ENCODE measurements at regions not wholly inside any gene's neighbourhood (a gene's known extent, or its start where the extent isn't known, plus 50 kb on each side); places are given as distances from the start of the nearest gene placed in this dataset.
"Not testable (repeated sequence)": the region's sequence is repeated elsewhere in the genome, so short reads cannot be mapped to it uniquely, and the experiment has no call there.

DNA sequence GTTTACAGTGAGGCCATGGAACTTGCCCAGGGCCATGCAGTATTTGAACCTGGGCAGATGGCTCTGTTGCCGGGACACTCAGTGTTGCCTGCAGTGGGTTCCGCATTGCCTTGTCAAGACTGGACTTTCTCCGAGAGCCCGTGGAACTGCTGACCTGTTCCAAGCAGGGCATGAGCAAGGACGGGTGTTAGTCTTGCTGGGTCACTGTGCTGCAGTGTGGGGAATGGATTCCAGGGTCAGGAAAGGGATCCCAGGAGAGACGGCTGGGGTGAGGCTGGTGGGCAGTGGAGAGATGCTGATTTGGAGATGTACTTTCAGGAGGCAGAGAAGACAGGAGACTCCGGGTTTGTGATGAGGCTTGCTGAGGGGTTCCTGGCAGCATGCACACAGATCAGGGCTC is 348.7 kb upstream of the HS6ST1 start:
- H3K27ac ChIP-seq, result no peak overlapping the region
- H3K36me3 ChIP-seq, result no peaks in the 10 kb centered on the region
- H3K4me1 ChIP-seq, result no peaks in the 10 kb centered on the region
- no peaks in the 10 kb centered on the region for H3K9me3 ChIP-seq
- H3K4me3 ChIP-seq, result no peak overlapping the region
- in situ Hi-C loops (cut with MboI; ENCODE audit: low sequenced_read_pairs in 4 of 4) (no loop called here), intact Hi-C loops (cut with DNase I; ENCODE audit: low total_unique reads) (no loop called here)
- DNase-seq, result no peak
- no peaks in the 10 kb centered on the region for H3K27me3 ChIP-seq
- TF ChIP-seq, protein P1, sequence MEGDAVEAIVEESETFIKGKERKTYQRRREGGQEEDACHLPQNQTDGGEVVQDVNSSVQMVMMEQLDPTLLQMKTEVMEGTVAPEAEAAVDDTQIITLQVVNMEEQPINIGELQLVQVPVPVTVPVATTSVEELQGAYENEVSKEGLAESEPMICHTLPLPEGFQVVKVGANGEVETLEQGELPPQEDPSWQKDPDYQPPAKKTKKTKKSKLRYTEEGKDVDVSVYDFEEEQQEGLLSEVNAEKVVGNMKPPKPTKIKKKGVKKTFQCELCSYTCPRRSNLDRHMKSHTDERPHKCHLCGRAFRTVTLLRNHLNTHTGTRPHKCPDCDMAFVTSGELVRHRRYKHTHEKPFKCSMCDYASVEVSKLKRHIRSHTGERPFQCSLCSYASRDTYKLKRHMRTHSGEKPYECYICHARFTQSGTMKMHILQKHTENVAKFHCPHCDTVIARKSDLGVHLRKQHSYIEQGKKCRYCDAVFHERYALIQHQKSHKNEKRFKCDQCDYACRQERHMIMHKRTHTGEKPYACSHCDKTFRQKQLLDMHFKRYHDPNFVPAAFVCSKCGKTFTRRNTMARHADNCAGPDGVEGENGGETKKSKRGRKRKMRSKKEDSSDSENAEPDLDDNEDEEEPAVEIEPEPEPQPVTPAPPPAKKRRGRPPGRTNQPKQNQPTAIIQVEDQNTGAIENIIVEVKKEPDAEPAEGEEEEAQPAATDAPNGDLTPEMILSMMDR (IDR thresholded peaks at IDR 0.05 in 4 of 5, conservative IDR thresholded peaks at IDR 0.05 in 1 of 5), result no peak
- TF ChIP-seq POLR2A (IDR thresholded peaks at IDR 0.05), result no peak
- ATAC-seq, result no peak

DNA sequence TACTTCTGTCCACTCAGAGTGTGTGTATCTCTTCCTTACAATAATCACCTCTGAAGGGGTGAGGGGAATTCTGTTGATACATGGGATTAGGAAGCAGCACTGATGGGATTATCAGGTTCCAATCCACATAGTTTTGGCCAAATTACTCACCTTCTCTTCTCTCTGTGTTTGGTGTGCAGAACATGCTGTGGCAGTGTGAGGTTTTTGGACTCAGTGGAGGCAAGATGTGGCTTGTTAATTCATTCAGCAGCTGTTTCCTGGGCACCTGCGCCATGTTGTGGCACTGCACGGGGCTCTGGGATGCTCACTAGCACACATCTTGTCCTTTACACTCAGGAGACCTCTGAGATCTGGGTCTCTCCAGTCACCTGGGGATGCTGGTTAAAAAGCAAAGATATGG is 350.3 kb upstream of the HS6ST1 start:
- Histone ChIP-seq H3K9me3 (no peaks in the 10 kb centered on the region), H3K27me3 (no peaks in the 10 kb centered on the region), H3K36me3 (no peaks in the 10 kb centered on the region), H3K27ac (no peak overlapping the region), H3K4me1 (no peaks in the 10 kb centered on the region), H3K4me3 (no peak overlapping the region)
- no peak for DNase-seq
- intact Hi-C loops (cut with DNase I; ENCODE audit: low total_unique reads), result no loop called here
- ATAC-seq, result no peak
- no peak for TF ChIP-seq POLR2A (IDR thresholded peaks at IDR 0.05)
- TF ChIP-seq, protein P1 (IDR thresholded peaks at IDR 0.05 in 4 of 5, conservative IDR thresholded peaks at IDR 0.05 in 1 of 5), result no peak
- in situ Hi-C loops (cut with MboI; ENCODE audit: low sequenced_read_pairs in 4 of 4), result no loop called here

DNA sequence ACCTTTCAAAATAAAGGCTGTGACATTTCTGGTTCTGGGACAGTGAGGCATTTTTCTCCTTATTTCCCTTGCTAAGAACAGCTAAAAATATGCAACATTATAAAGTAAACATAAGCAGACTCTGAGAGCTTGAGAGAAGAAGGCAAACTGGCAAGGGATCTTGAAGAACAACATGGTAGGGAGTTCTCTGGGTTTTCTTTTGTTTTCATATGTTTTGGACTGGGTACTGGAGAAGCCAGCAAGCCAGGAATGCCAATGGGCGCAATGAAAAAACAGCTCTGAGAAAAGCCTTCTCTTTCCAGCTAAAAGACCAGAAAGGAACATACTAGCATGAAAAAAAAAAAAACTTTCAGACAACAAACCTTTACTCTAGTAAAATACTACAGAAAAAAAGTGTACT is 351.4 kb upstream of the HS6ST1 start:
- Histone ChIP-seq H3K27me3 (no peaks in the 10 kb centered on the region), H3K27ac (no peak overlapping the region), H3K9me3 (no peaks in the 10 kb centered on the region), H3K4me3 (no peak overlapping the region), H3K36me3 (no peaks in the 10 kb centered on the region), H3K4me1 (no peaks in the 10 kb centered on the region)
- in situ Hi-C loops (cut with MboI; ENCODE audit: low sequenced_read_pairs in 4 of 4), result no loop called here
- TF ChIP-seq, protein P1 (IDR thresholded peaks at IDR 0.05 in 4 of 5, conservative IDR thresholded peaks at IDR 0.05 in 1 of 5), result no peak
- TF ChIP-seq POLR2A (IDR thresholded peaks at IDR 0.05), result no peak
- intact Hi-C loops (cut with DNase I; ENCODE audit: low total_unique reads), result no loop called here
- DNase-seq (no peak), ATAC-seq (no peak)

DNA sequence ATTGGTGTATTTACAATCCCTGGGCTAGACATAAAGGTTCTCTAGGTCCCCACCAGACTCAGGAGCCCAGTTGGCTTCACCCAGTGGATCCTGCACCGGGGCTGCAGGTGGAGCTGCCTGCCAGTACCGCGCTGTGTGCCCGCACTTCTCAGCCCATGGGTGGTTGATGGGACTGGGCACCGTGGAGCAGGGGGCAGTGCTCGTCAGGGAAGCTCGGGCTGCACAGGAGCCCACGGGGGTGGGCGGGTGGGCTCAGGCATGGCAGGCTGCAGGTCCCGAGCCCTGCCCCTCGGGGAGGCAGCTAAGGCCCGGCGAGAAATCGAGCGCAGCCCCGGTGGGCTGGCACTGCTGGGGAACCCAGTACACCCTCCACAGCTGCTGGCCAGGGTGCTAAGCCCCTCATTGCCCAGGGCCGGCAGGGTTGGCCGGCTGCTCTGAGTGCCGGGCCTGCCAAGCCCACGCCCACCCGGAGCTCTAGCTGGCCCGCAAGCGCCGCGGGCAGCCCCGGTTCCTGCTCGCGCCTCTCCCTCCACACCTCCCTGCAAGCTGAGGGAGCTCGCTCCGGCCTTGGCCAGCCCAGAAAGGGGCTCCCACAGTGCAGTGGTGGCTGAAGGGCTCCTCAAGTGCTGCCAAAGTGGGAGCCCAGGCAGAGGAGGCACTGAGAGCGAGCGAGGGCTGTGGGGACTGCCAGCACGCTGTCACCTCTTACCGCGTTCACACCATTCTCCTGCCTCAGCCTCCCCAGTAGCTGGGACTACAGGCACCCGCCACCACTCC is 353.5 kb upstream of the HS6ST1 start:
- ATAC-seq; H3K36me3 ChIP-seq; H3K4me3 ChIP-seq; in situ Hi-C loops (cut with MboI; ENCODE audit: low sequenced_read_pairs in 4 of 4); DNase-seq; H3K4me1 ChIP-seq; H3K9me3 ChIP-seq; H3K27me3 ChIP-seq; H3K27ac ChIP-seq; intact Hi-C loops (cut with DNase I; ENCODE audit: low total_unique reads): not testable (repeated sequence)

DNA sequence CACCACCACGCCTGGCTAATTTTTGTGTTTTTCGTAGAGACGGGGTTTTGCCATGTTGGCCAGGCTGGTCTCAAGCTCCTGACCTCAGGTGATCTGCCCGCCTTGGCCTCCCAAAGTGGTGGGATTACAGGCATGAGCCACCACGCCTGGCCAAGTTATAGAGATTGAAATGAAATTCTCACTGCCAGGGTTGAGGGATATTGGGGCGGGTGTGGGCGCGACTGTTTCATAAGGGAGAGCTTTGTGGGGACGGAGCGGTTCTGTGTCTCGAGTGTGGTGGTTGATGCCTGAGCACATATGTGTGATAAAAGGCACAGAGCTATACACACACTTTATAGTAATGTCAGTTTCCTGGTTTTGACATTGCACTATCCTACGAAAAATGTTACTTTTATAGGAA is 361.0 kb upstream of the HS6ST1 start:
- H3K9me3 ChIP-seq; in situ Hi-C loops (cut with MboI; ENCODE audit: low sequenced_read_pairs in 4 of 4); H3K27me3 ChIP-seq; H3K4me1 ChIP-seq; H3K27ac ChIP-seq; DNase-seq; ATAC-seq; H3K4me3 ChIP-seq; intact Hi-C loops (cut with DNase I; ENCODE audit: low total_unique reads); H3K36me3 ChIP-seq: not testable (repeated sequence)

DNA sequence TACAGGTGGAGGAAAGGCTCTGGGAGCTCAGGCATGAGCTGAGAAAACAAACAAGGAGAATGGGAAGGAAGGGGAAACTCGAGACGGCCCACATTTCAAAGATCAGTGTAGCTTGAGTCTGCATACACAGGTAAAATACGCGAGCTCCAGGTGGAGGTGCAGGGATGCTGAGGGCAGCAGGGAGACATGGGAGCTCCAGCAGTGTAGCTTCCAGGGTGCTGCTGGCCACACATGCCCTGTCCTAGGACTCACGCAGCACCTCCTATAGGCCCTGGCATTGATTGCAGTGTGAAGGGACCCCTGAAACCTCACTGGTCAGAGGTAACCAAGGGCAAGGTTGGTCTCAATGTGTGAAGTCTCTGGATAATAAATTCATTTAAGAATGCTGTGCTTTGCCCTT is 362.8 kb upstream of the HS6ST1 start:
- TF ChIP-seq POLR2A (IDR thresholded peaks at IDR 0.05), result no peak
- in situ Hi-C loops (cut with MboI; ENCODE audit: low sequenced_read_pairs in 4 of 4), result no loop called here
- Histone ChIP-seq H3K4me3 (no peak overlapping the region), H3K27ac (no peak overlapping the region), H3K9me3 (no peaks in the 10 kb centered on the region), H3K27me3 (no peaks in the 10 kb centered on the region), H3K4me1 (no peaks in the 10 kb centered on the region), H3K36me3 (no peaks in the 10 kb centered on the region)
- no peak for ATAC-seq
- intact Hi-C loops (cut with DNase I; ENCODE audit: low total_unique reads), result no loop called here
- no peak for DNase-seq
